ENCODE measurements at regions not wholly inside any gene's neighbourhood (a gene's known extent, or its start where the extent isn't known, plus 50 kb on each side); places are given as distances from the start of the nearest gene placed in this dataset.

GRCh38 chr2:71832388-71832787 is 315.3 kb downstream of the CYP26B1 start:
- no peak for DNase-seq

GRCh38 chr2:71831193-71831577 is 316.5 kb downstream of the CYP26B1 start:
- no peak for DNase-seq

- no peak for DNase-seq
Observed at GRCh38 chr2:71830497-71831192, 317.0 kb downstream of the CYP26B1 start.

GRCh38 chr2:71829008-71829407 is 318.7 kb downstream of the CYP26B1 start:
- DNase-seq: no peak

- no peak for DNase-seq
Observed at GRCh38 chr2:71827973-71828372, 319.7 kb downstream of the CYP26B1 start.

GRCh38 chr2:71827524-71827901 is 320.1 kb downstream of the CYP26B1 start:
- DNase-seq: no peak

- DNase-seq: no peak
Observed at GRCh38 chr2:71826826-71827523, 320.7 kb downstream of the CYP26B1 start.

- DNase-seq: no peak
Observed at GRCh38 chr2:71826299-71826698, 321.4 kb downstream of the CYP26B1 start.

GRCh38 chr2:71824436-71824835 is 323.2 kb downstream of the CYP26B1 start:
- no peak for DNase-seq

- no peak for DNase-seq
Observed at GRCh38 chr2:71823526-71823925, 324.1 kb downstream of the CYP26B1 start.

GRCh38 chr2:71822463-71822862 is 325.2 kb downstream of the CYP26B1 start:
- DNase-seq: no peak

GRCh38 chr2:71821856-71822255 is 325.8 kb downstream of the CYP26B1 start:
- DNase-seq: no peak

GRCh38 chr2:71816815-71817214 is 330.8 kb downstream of the CYP26B1 start:
- no peak for DNase-seq

- DNase-seq: no peak
Observed at GRCh38 chr2:71815701-71816474, 331.8 kb downstream of the CYP26B1 start.

GRCh38 chr2:71814885-71815284 is 332.8 kb downstream of the CYP26B1 start:
- DNase-seq: no peak

GRCh38 chr2:71813807-71814470 is 333.7 kb downstream of the CYP26B1 start:
- DNase-seq: no peak

- no peak for DNase-seq
Observed at GRCh38 chr2:71813315-71813714, 334.3 kb downstream of the CYP26B1 start.

- DNase-seq: no peak
Observed at GRCh38 chr2:71812736-71813135, 334.9 kb downstream of the CYP26B1 start.

GRCh38 chr2:71811726-71812125 is 335.9 kb downstream of the CYP26B1 start:
- no peak for DNase-seq

GRCh38 chr2:71811157-71811556 is 336.5 kb downstream of the CYP26B1 start:
- no peak for DNase-seq

GRCh38 chr2:71807581-71808451 is 339.8 kb downstream of the CYP26B1 start:
- no peak for DNase-seq

- no peak for DNase-seq
Observed at GRCh38 chr2:71806432-71806831, 341.2 kb downstream of the CYP26B1 start.
